ENCODE measurements at regions not wholly inside any gene's neighbourhood (a gene's known extent, or its start where the extent isn't known, plus 50 kb on each side); places are given as distances from the start of the nearest gene placed in this dataset.
A peak's percentile ranks its signal among the peaks of the same experiment; 100 is the strongest.

GRCh38 chr5:110045158-110045557 is 355.4 kb downstream of the MAN2A1 start:
- H3K4me3 ChIP-seq (replicated peaks in 1 of 3): no peak overlapping the region
- H3K36me3 ChIP-seq: no peaks in the 10 kb centered on the region
- WGBS, 2 donors: 50 to 58% methylated on average over 1 of the region's 1 CpG
- H3K27me3 ChIP-seq: no peaks in the 10 kb centered on the region
- DNase-seq: no peak
- no peaks in the 10 kb centered on the region for H3K9me3 ChIP-seq
- intact Hi-C loops (cut with DNase I): no loop called here
- no peak overlapping the region for H3K27ac ChIP-seq
- peak in 3 of 6 experiments; percentile 17 to 22 (median 18) for TF ChIP-seq CTCF (IDR thresholded peaks at IDR 0.05)
- no peak for TF ChIP-seq POLR2A (IDR thresholded peaks at IDR 0.05)
- H3K4me1 ChIP-seq: no peaks in the 10 kb centered on the region

- Histone ChIP-seq H3K27ac (no peak overlapping the region), H3K4me3 (replicated peaks in 1 of 3) (no peak overlapping the region), H3K36me3 (no peaks in the 10 kb centered on the region), H3K4me1 (no peaks in the 10 kb centered on the region), H3K9me3 (no peaks in the 10 kb centered on the region), H3K27me3 (no peaks in the 10 kb centered on the region)
- TF ChIP-seq CTCF (IDR thresholded peaks at IDR 0.05) (no peak), POLR2A (IDR thresholded peaks at IDR 0.05) (no peak)
- no peak for DNase-seq
- 82 to 85% methylated on average over 2 of the region's 2 CpGs for WGBS, 2 donors
- intact Hi-C loops (cut with DNase I): no loop called here
Measured at GRCh38 chr5:110048491-110048890, 358.8 kb downstream of the MAN2A1 start.

GRCh38 chr5:110049816-110050215 is 360.1 kb downstream of the MAN2A1 start:
- 64 to 82% methylated on average over 2 of the region's 2 CpGs for WGBS, 2 donors
- TF ChIP-seq POLR2A (IDR thresholded peaks at IDR 0.05): no peak
- no peak for TF ChIP-seq CTCF (IDR thresholded peaks at IDR 0.05)

GRCh38 chr5:110050640-110051345 is 361.1 kb downstream of the MAN2A1 start:
- TF ChIP-seq CTCF (IDR thresholded peaks at IDR 0.05): no peak
- no peak for TF ChIP-seq POLR2A (IDR thresholded peaks at IDR 0.05)
- Histone ChIP-seq H3K4me1 (peaks cover 0 to 12% of the 10 kb centered on the region in 2 donors), H3K9me3 (no peaks in the 10 kb centered on the region), H3K27me3 (no peaks in the 10 kb centered on the region), H3K4me3 (replicated peaks in 1 of 3) (no peak overlapping the region), H3K36me3 (no peaks in the 10 kb centered on the region), H3K27ac (no peak overlapping the region)
- intact Hi-C loops (cut with DNase I): no loop called here
- WGBS, 2 donors: 94 to 96% methylated on average over 5 of the region's 5 CpGs
- no peak for DNase-seq

More at GRCh38 chr5:110049816-110050215, 360.1 kb downstream of the MAN2A1 start:
- H3K4me1 ChIP-seq: peaks cover 0 to 7% of the 10 kb centered on the region in 2 donors
- H3K4me3 ChIP-seq (replicated peaks in 1 of 3): no peak overlapping the region
- H3K27me3 ChIP-seq: no peaks in the 10 kb centered on the region
- intact Hi-C loops (cut with DNase I): no loop called here
- DNase-seq: no peak
- H3K9me3 ChIP-seq: no peaks in the 10 kb centered on the region
- H3K27ac ChIP-seq: no peak overlapping the region
- no peaks in the 10 kb centered on the region for H3K36me3 ChIP-seq

GRCh38 chr5:110053205-110053604 is 363.5 kb downstream of the MAN2A1 start:
- H3K4me3 ChIP-seq (replicated peaks in 1 of 3): no peak overlapping the region
- H3K4me1 ChIP-seq: peaks cover 0 to 12% of the 10 kb centered on the region in 2 donors
- H3K9me3 ChIP-seq: no peaks in the 10 kb centered on the region
- TF ChIP-seq POLR2A (IDR thresholded peaks at IDR 0.05): no peak
- TF ChIP-seq CTCF (IDR thresholded peaks at IDR 0.05): no peak
- intact Hi-C loops (cut with DNase I): no loop called here
- H3K36me3 ChIP-seq: no peaks in the 10 kb centered on the region
- H3K27ac ChIP-seq: no peak overlapping the region
- no peaks in the 10 kb centered on the region for H3K27me3 ChIP-seq
- 93 to 97% methylated on average over 1 of the region's 1 CpG for WGBS, 2 donors
- no peak for DNase-seq
